T follicular helper cell (primary cell): ENCODE measurements at regions not wholly inside any gene's neighbourhood (a gene's known extent, or its start where the extent isn't known, plus 50 kb on each side); places are given as distances from the start of the nearest gene placed in this dataset.

ENCODE experiments used
- DNase-seq: peaks from one replicate; pipeline ENCODE4 v3.0.0-alpha.2; 2020; ENCODE audit warnings: low read depth

GRCh38 chr3:117400303-117400702 lies 690.7 kb downstream of the TUSC7 start:
- DNase-seq = no peak

GRCh38 chr3:117404141-117404540 lies 694.6 kb downstream of the TUSC7 start:
- DNase-seq = no peak

GRCh38 chr3:117404730-117405129 lies 695.2 kb downstream of the TUSC7 start:
- DNase-seq = no peak

GRCh38 chr3:117405359-117405758 lies 695.8 kb downstream of the TUSC7 start:
- DNase-seq = no peak

- DNase-seq = no peak
These were observed 697.7 kb downstream of the TUSC7 start for GRCh38 chr3:117407317-117407716.

GRCh38 chr3:117408811-117409210 lies 699.2 kb downstream of the TUSC7 start:
- DNase-seq = no peak

GRCh38 chr3:117409256-117409655 lies 699.7 kb downstream of the TUSC7 start:
- no peak for DNase-seq

GRCh38 chr3:117409701-117410459 lies 700.3 kb downstream of the TUSC7 start:
- no peak for DNase-seq

- DNase-seq = no peak
These were observed 702.4 kb downstream of the TUSC7 start for GRCh38 chr3:117411971-117412370.

- DNase-seq = no peak
These were observed 707.8 kb downstream of the TUSC7 start for GRCh38 chr3:117417411-117417810.

- DNase-seq = no peak
These were observed 717.5 kb downstream of the TUSC7 start for GRCh38 chr3:117427081-117427480.

GRCh38 chr3:117433427-117433826 lies 723.8 kb downstream of the TUSC7 start:
- DNase-seq = no peak

- DNase-seq = no peak
These were observed 725.3 kb downstream of the TUSC7 start for GRCh38 chr3:117434661-117435412.

- DNase-seq = no peak
These were observed 725.9 kb downstream of the TUSC7 start for GRCh38 chr3:117435506-117435905.

GRCh38 chr3:117439812-117440211 lies 730.2 kb downstream of the TUSC7 start:
- DNase-seq = no peak

GRCh38 chr3:117441851-117442250 lies 732.3 kb downstream of the TUSC7 start:
- DNase-seq = no peak

- DNase-seq = no peak
These were observed 733.0 kb downstream of the TUSC7 start for GRCh38 chr3:117442566-117442965.

- no peak for DNase-seq
These were observed 733.4 kb downstream of the TUSC7 start for GRCh38 chr3:117443014-117443413.

GRCh38 chr3:117444175-117444574 lies 734.6 kb downstream of the TUSC7 start:
- DNase-seq = no peak

GRCh38 chr3:117447419-117447818 lies 737.8 kb downstream of the TUSC7 start:
- DNase-seq = no peak

- DNase-seq = no peak
These were observed 740.4 kb downstream of the TUSC7 start for GRCh38 chr3:117450026-117450425.

- no peak for DNase-seq
These were observed 744.7 kb downstream of the TUSC7 start for GRCh38 chr3:117454254-117454653.

GRCh38 chr3:117454908-117455307 lies 745.3 kb downstream of the TUSC7 start:
- DNase-seq = no peak
